ENCODE measurements at regions not wholly inside any gene's neighbourhood (a gene's known extent, or its start where the extent isn't known, plus 50 kb on each side); places are given as distances from the start of the nearest gene placed in this dataset.
"Not testable (repeated sequence)": the region's sequence is repeated elsewhere in the genome, so short reads cannot be mapped to it uniquely, and the experiment has no call there.

GRCh38 chr6:144528743-144529425 is 243.7 kb downstream of the UTRN start:
- H3K27ac Mint-ChIP-seq = peak overlapping the region; percentile 68
- no peak for ATAC-seq
- peaks cover 20% of the 10 kb centered on the region for H3K4me1 Mint-ChIP-seq
- no peak for DNase-seq
- peaks cover 23% of the 10 kb centered on the region for H3K36me3 Mint-ChIP-seq (ENCODE audit: low read depth)
- H3K4me3 Mint-ChIP-seq = no peak overlapping the region
- H3K9me3 ChIP-seq (ENCODE audit: control insufficient read depth, low read length, poor library complexity, severe bottlenecking) = no peaks in the 10 kb centered on the region
- no peaks in the 10 kb centered on the region for H3K27me3 Mint-ChIP-seq

DNA sequence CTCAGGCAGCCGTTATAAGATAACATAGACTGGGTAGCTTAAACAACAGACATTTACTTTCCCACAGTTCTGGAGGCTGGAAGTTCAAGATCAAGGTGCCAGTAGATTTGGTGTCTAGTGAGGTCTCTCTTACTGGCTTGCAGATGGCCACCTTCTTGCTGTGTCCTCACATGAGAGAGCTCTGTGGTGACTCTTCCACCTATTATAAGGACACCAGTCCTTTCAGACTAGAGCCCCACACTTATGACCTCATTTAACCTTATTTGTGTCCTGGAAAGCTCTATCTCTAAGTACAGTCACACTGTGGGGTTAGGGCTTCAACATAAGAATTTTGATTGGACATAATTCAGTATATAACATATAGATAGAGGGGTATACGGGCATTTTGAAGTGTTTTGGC is 245.0 kb downstream of the UTRN start:
- Mint-ChIP-seq H3K4me1 (peaks cover 16% of the 10 kb centered on the region), H3K36me3 (ENCODE audit: low read depth) (peaks cover 17% of the 10 kb centered on the region), H3K27ac (no peak overlapping the region), H3K27me3 (no peaks in the 10 kb centered on the region), H3K4me3 (no peak overlapping the region)
- DNase-seq (no peak), ATAC-seq (no peak)
- H3K9me3 ChIP-seq (ENCODE audit: control insufficient read depth, low read length, poor library complexity, severe bottlenecking) = no peaks in the 10 kb centered on the region

DNA sequence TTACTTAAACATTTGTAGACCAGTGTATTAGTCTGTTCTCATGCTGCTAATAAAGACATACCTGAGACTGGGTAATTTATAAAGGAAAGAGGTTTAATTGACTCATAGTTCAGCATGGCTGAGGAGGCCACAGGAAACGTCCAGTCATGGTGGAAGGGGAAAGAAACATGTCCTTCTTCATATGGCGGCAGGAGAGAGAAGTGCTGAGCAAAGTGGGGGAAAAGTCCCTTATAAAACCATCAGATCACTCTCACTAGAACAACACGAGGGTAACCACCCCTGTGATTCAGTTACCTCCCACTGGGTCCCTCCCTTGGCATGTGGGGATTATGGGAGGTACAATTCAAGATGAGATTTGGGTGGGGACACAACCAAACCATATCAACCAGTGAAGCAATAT is 247.1 kb downstream of the UTRN start:
- not testable (repeated sequence) for H3K36me3 Mint-ChIP-seq (ENCODE audit: low read depth); DNase-seq; H3K9me3 ChIP-seq (ENCODE audit: control insufficient read depth, low read length, poor library complexity, severe bottlenecking); H3K27ac Mint-ChIP-seq; H3K4me1 Mint-ChIP-seq; ATAC-seq; H3K27me3 Mint-ChIP-seq; H3K4me3 Mint-ChIP-seq

DNA sequence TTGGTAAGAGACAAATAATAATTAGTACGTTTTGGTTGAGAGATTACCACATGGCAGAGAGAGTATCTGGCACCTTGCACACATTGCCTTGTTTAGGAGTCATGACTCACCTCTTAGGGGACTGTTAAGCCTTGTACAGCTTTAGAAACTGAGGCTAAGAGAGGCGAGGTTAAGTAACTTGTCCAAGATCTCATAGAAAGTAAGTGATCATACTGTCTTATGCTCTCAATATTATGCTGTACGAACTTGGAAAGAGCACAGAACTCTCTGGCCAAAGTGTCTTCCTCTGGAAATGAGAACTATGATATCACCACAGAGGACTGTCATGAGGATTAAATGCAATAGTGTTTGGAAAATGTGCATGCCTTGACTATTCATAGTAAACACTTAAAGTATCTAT is 249.0 kb downstream of the UTRN start:
- no peak overlapping the region for H3K4me3 Mint-ChIP-seq
- peaks cover 8% of the 10 kb centered on the region for H3K4me1 Mint-ChIP-seq
- H3K27me3 Mint-ChIP-seq = no peaks in the 10 kb centered on the region
- no peak for DNase-seq
- no peaks in the 10 kb centered on the region for H3K9me3 ChIP-seq (ENCODE audit: control insufficient read depth, low read length, poor library complexity, severe bottlenecking)
- no peak for ATAC-seq
- H3K27ac Mint-ChIP-seq = no peak overlapping the region
- peaks cover 2% of the 10 kb centered on the region for H3K36me3 Mint-ChIP-seq (ENCODE audit: low read depth)

GRCh38 chr6:144535630-144536029 is 250.5 kb downstream of the UTRN start:
- ATAC-seq = no peak
- Mint-ChIP-seq H3K36me3 (ENCODE audit: low read depth) (peaks cover 3% of the 10 kb centered on the region), H3K27ac (no peak overlapping the region), H3K27me3 (no peaks in the 10 kb centered on the region), H3K4me1 (peaks cover 7% of the 10 kb centered on the region), H3K4me3 (no peak overlapping the region)
- no peaks in the 10 kb centered on the region for H3K9me3 ChIP-seq (ENCODE audit: control insufficient read depth, low read length, poor library complexity, severe bottlenecking)
- no peak for DNase-seq

- Mint-ChIP-seq H3K27me3 (no peaks in the 10 kb centered on the region), H3K4me1 (peaks cover 6% of the 10 kb centered on the region), H3K36me3 (ENCODE audit: low read depth) (peaks cover 6% of the 10 kb centered on the region), H3K4me3 (no peak overlapping the region), H3K27ac (no peak overlapping the region)
- ATAC-seq (no peak), DNase-seq (no peak)
- H3K9me3 ChIP-seq (ENCODE audit: control insufficient read depth, low read length, poor library complexity, severe bottlenecking) = no peaks in the 10 kb centered on the region
Observed at GRCh38 chr6:144536079-144536478, 250.9 kb downstream of the UTRN start.

DNA sequence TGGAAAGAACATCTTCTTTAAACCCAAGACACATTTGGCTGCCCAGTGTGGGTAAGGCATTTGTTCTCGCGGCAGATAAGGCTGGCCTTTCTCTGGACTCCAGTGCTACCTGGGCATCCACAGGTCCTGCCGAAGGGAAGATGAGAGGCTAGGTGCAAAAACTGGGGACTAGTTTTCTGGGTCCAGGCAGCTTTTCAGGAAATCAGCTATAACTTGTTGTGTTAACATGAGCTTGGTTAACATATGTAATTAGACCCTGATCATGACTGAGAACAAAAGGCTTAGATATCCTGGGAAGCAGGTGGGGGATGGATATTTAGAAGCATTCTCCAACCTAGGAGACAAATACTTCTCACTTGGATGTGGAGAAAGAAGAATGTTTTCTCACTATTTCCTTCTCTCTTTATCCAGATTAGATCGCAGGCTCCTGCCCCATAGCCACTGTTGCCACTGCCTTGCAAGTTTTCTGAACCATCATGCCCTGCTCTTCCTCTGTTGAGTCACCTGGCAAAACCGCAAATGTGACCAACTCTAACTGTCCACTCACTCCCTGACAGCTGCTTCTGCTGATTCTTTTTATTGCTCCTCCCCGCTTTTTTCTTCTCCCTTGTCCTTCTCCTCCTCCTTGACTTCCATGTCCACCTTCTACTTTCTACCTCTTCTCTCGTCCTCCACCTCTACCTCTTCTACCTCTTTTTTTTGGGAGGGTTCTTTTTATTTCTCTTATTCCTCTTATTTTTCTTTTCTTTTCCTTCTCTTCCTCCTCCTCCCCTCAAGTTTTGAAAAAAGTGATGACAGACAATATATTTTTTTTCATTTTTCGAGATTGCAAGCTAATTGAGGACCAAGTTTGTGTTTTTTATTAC is 258.1 kb downstream of the UTRN start:
- DNase-seq (no peak), ATAC-seq (no peak)
- Mint-ChIP-seq H3K36me3 (ENCODE audit: low read depth) (peaks cover 29% of the 10 kb centered on the region), H3K27ac (peak overlapping the region; percentile 92), H3K4me3 (no peak overlapping the region), H3K4me1 (peaks cover 33% of the 10 kb centered on the region), H3K27me3 (no peaks in the 10 kb centered on the region)
- H3K9me3 ChIP-seq (ENCODE audit: control insufficient read depth, low read length, poor library complexity, severe bottlenecking) = no peaks in the 10 kb centered on the region

DNA sequence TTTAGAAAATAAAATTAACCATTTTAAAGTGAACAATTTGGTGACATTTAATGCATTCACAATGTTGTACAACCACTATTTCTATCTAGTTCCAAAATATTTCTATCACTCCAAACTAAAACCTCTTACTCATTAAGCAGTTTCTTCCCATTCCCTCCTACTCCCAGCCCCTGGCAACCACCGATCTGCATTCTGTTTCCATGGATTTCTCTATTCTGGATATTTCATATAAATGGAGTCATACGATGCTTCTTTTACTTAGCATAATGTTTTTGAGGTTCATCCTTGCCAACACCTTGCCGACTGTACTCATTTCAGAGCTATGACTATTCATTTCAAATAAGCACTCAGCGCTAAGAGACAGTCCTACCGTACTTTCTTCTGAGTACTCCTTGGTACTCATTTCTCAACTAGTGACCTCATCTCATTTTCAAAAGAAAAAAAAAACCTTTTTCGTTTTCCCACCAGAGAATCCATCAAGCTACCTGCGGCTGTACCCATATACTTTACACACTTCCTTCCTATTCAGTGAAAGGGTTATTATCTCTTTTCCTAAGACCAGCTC is 259.2 kb downstream of the UTRN start:
- H3K4me1 Mint-ChIP-seq = peaks cover 33% of the 10 kb centered on the region
- DNase-seq (no peak), ATAC-seq (no peak)
- H3K9me3 ChIP-seq (ENCODE audit: control insufficient read depth, low read length, poor library complexity, severe bottlenecking) = no peaks in the 10 kb centered on the region
- peak overlapping the region; percentile 12 for H3K4me3 Mint-ChIP-seq
- no peaks in the 10 kb centered on the region for H3K27me3 Mint-ChIP-seq
- peak overlapping the region; percentile 92 for H3K27ac Mint-ChIP-seq
- H3K36me3 Mint-ChIP-seq (ENCODE audit: low read depth) = peaks cover 32% of the 10 kb centered on the region

DNA sequence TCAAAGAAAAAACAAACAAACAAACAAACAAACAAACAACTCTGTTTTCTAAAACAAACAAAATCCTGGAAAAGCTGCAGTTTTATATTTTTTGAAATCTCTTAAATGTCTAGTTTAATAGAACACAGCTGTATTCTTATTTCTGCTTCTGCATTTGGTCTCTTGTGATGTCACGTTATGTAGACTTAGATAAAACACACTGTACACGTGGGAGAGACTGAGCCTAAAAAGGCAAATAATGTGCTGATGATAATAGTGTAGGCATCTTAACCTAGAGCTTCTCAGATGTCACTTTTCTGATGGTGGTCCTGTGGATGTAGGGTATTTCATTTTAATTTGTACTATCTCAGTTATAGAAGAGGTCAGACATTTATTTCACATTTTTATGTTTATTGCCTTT is 261.7 kb downstream of the UTRN start:
- H3K4me3 Mint-ChIP-seq = no peak overlapping the region
- peaks cover 31% of the 10 kb centered on the region for H3K4me1 Mint-ChIP-seq
- ATAC-seq (no peak), DNase-seq (no peak)
- no peaks in the 10 kb centered on the region for H3K9me3 ChIP-seq (ENCODE audit: control insufficient read depth, low read length, poor library complexity, severe bottlenecking)
- no peak overlapping the region for H3K27ac Mint-ChIP-seq
- peaks cover 29% of the 10 kb centered on the region for H3K36me3 Mint-ChIP-seq (ENCODE audit: low read depth)
- no peaks in the 10 kb centered on the region for H3K27me3 Mint-ChIP-seq

DNA sequence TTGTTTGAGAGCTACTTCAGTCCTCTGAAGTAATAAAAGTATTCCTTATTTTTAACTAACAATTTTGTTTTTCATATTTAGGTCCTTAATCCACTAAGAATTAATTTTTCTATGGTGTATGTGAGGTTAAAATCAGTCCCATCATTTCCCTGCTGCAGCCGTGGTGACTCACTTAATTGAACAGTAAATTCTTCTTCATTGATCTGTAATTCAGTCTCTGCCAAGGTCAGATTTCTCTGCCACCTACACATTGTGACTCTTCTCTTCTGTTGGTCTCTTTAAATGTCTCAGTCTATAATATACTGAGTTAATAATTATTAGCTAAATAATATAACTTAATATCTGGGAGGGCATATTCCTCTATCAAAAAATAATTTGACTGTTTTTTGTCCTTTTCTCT is 262.3 kb downstream of the UTRN start:
- no peaks in the 10 kb centered on the region for H3K9me3 ChIP-seq (ENCODE audit: control insufficient read depth, low read length, poor library complexity, severe bottlenecking)
- H3K36me3 Mint-ChIP-seq (ENCODE audit: low read depth) = peaks cover 24% of the 10 kb centered on the region
- H3K27me3 Mint-ChIP-seq = no peaks in the 10 kb centered on the region
- DNase-seq (no peak), ATAC-seq (no peak)
- H3K4me1 Mint-ChIP-seq = peaks cover 25% of the 10 kb centered on the region
- H3K4me3 Mint-ChIP-seq = no peak overlapping the region
- no peak overlapping the region for H3K27ac Mint-ChIP-seq

DNA sequence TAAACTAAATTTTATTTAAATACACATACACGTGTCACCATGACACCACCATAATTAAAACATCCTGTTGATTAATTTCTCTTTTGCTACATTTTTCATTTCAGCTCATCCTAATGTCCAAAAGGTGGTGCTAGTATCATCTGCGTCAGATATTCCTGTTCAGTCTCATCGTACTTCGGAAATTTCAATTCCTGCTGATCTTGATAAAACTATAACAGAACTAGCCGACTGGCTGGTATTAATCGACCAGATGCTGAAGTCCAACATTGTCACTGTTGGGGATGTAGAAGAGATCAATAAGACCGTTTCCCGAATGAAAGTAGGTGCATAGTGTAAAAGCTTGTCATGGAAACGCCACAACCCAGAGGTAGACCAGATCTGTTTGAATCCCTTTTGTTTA is 263.4 kb downstream of the UTRN start:
- H3K27ac Mint-ChIP-seq = no peak overlapping the region
- no peaks in the 10 kb centered on the region for H3K9me3 ChIP-seq (ENCODE audit: control insufficient read depth, low read length, poor library complexity, severe bottlenecking)
- H3K4me1 Mint-ChIP-seq = peaks cover 18% of the 10 kb centered on the region
- DNase-seq = no peak
- peaks cover 21% of the 10 kb centered on the region for H3K36me3 Mint-ChIP-seq (ENCODE audit: low read depth)
- no peak overlapping the region for H3K4me3 Mint-ChIP-seq
- H3K27me3 Mint-ChIP-seq = no peaks in the 10 kb centered on the region
- no peak for ATAC-seq

DNA sequence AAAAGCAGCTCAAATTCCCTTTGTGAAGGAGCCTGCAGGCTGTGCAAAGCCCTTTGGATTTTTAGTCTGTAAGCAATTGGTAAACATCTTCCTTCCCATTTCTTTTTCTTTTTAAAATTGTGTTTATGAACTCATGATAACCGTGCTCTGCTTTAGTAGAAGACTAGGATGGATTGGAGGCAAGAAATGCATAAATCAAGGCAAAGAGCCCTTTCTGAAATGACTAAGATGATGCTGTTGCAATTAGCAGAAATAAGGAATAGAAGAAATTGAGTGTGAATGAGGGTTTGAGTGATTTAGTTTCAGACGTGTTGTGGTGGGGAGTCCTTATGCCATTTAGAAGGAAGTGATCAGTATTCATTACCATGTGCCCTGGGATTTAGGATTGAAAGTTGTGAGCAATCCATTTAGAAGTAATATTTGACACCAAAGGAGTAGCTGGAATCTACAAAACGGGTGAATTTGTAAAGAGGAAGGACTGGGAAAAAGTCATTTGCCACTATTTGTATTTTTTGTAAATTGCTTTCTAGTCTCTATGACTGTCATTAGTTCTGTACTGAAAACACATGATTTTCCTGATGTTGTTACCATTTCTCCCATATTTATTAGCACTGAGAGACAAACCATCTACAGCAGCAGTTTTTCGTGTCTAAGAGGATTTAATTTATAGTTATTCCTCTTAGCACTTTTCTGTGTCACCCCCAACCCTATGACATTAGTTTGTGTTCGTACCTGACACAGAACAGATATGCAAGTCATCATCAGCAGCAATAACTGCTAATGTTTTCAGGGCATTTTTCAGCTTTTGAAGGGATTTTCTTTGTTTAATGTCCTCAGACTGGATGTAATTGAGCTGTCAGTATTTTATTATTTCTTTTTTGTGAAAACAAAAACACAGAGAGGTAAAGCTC is 265.0 kb downstream of the UTRN start:
- H3K27ac Mint-ChIP-seq = peak overlapping the region; percentile 22
- no peak for DNase-seq
- H3K27me3 Mint-ChIP-seq = no peaks in the 10 kb centered on the region
- H3K36me3 Mint-ChIP-seq (ENCODE audit: low read depth) = peaks cover 15% of the 10 kb centered on the region
- no peaks in the 10 kb centered on the region for H3K9me3 ChIP-seq (ENCODE audit: control insufficient read depth, low read length, poor library complexity, severe bottlenecking)
- H3K4me3 Mint-ChIP-seq = no peak overlapping the region
- H3K4me1 Mint-ChIP-seq = peaks cover 10% of the 10 kb centered on the region
- ATAC-seq = no peak

- peaks cover 12% of the 10 kb centered on the region for H3K36me3 Mint-ChIP-seq (ENCODE audit: low read depth)
- H3K27ac Mint-ChIP-seq = peak overlapping the region; percentile 81
- no peaks in the 10 kb centered on the region for H3K9me3 ChIP-seq (ENCODE audit: control insufficient read depth, low read length, poor library complexity, severe bottlenecking)
- DNase-seq (no peak), ATAC-seq (no peak)
- H3K27me3 Mint-ChIP-seq = no peaks in the 10 kb centered on the region
- peaks cover 4% of the 10 kb centered on the region for H3K4me1 Mint-ChIP-seq
- no peak overlapping the region for H3K4me3 Mint-ChIP-seq
Observed at GRCh38 chr6:144551339-144551738, 266.2 kb downstream of the UTRN start.

All from T-helper 17 cell (primary cell).